NCI-H1048 (cell line): ENCODE measurements at regions not wholly inside any gene's neighbourhood (a gene's known extent, or its start where the extent isn't known, plus 50 kb on each side); places are given as distances from the start of the nearest gene placed in this dataset.
"Not testable (repeated sequence)": the region's sequence is repeated elsewhere in the genome, so short reads cannot be mapped to it uniquely, and the experiment has no call there.

Source experiments
- DNase-seq: peaks from one replicate; lab custom pipeline; 2025; lab: John Stamatoyannopoulos, UW

GRCh38 chr1:55535724-55536544 is 320.8 kb upstream of the USP24 start:
- DNase-seq: no peak

GRCh38 chr1:55534565-55535121 is 319.5 kb upstream of the USP24 start:
- peak; percentile 79 for DNase-seq

GRCh38 chr1:55531644-55532043 is 316.5 kb upstream of the USP24 start:
- no peak for DNase-seq

GRCh38 chr1:55530749-55531478 is 315.8 kb upstream of the USP24 start:
- DNase-seq: no peak

- no peak for DNase-seq
Observed at GRCh38 chr1:55529017-55529416, 313.9 kb upstream of the USP24 start.

GRCh38 chr1:55527831-55528230 is 312.7 kb upstream of the USP24 start:
- no peak for DNase-seq

GRCh38 chr1:55526716-55527115 is 311.6 kb upstream of the USP24 start:
- no peak for DNase-seq

GRCh38 chr1:55524006-55524405 is 308.8 kb upstream of the USP24 start:
- DNase-seq: no peak

- no peak for DNase-seq
Observed at GRCh38 chr1:55522982-55523381, 307.8 kb upstream of the USP24 start.

- no peak for DNase-seq
Observed at GRCh38 chr1:55522353-55522903, 307.3 kb upstream of the USP24 start.

- no peak for DNase-seq
Observed at GRCh38 chr1:55520861-55521260, 305.7 kb upstream of the USP24 start.

GRCh38 chr1:55519937-55520683 is 304.9 kb upstream of the USP24 start:
- DNase-seq: no peak

GRCh38 chr1:55519276-55519675 is 304.1 kb upstream of the USP24 start:
- no peak for DNase-seq

- no peak for DNase-seq
Observed at GRCh38 chr1:55517036-55517435, 301.9 kb upstream of the USP24 start.

- not testable (repeated sequence) for DNase-seq
Observed at GRCh38 chr1:55514571-55514970, 299.4 kb upstream of the USP24 start.

- no peak for DNase-seq
Observed at GRCh38 chr1:55512466-55512865, 297.3 kb upstream of the USP24 start.

GRCh38 chr1:55507578-55507931 is 292.4 kb upstream of the USP24 start:
- no peak for DNase-seq

GRCh38 chr1:55506740-55507577 is 291.8 kb upstream of the USP24 start:
- DNase-seq: peak; percentile 12

- DNase-seq: no peak
Observed at GRCh38 chr1:55505326-55505725, 290.2 kb upstream of the USP24 start.

- no peak for DNase-seq
Observed at GRCh38 chr1:55504306-55504731, 289.2 kb upstream of the USP24 start.

GRCh38 chr1:55503663-55504305 is 288.6 kb upstream of the USP24 start:
- no peak for DNase-seq
